Hepatocyte (in vitro differentiated cells): ENCODE measurements at regions not wholly inside any gene's neighbourhood (a gene's known extent, or its start where the extent isn't known, plus 50 kb on each side); places are given as distances from the start of the nearest gene placed in this dataset.

ENCODE experiments used
- DNase-seq: peaks from one replicate; pipeline ENCODE4 v3.0.0-alpha.2; 2016; ENCODE audit warnings: low spot score
- H2AFZ ChIP-seq: fragments of 200-600 bp; sonication (generic); 2 replicates; pipeline ENCODE4 v1.6.0; 2016; ENCODE audit warnings: antibody characterized with exemption, mild to moderate bottlenecking
- H3K27ac ChIP-seq: fragments of 200-600 bp; sonication (generic); 2 replicates; pipeline ENCODE4 v1.5.1; 2016; ENCODE audit warnings: mild to moderate bottlenecking
- H3K27me3 ChIP-seq: fragments of 200-600 bp; sonication (generic); 2 replicates; pipeline ENCODE4 v1.6.1; 2016
- H3K36me3 ChIP-seq: fragments of 200-600 bp; sonication (generic); replicated peaks from 2 replicates; pipeline ENCODE4 v1.5.1; 2016; ENCODE audit warnings: low read depth; ENCODE audit not compliant: insufficient read depth
- H3K4me1 ChIP-seq: fragments of 200-600 bp; sonication (generic); 2 replicates; pipeline ENCODE4 v1.5.1; 2016; ENCODE audit warnings: mild to moderate bottlenecking, moderate library complexity; ENCODE audit not compliant: insufficient read depth
- H3K4me2 ChIP-seq: fragments of 200-600 bp; sonication (generic); 2 replicates; pipeline ENCODE4 v1.6.0; 2016
- H3K4me3 ChIP-seq: fragments of 200-600 bp; sonication (generic); 2 replicates; pipeline ENCODE4 v1.5.1; 2016; ENCODE audit warnings: mild to moderate bottlenecking
- H3K79me2 ChIP-seq: fragments of 200-600 bp; sonication (generic); 2 replicates; pipeline ENCODE4 v1.6.0; 2017; ENCODE audit warnings: mild to moderate bottlenecking
- H3K9me2 ChIP-seq: fragments of 200-600 bp; sonication (generic); replicated peaks from 2 replicates; pipeline ENCODE4 v1.6.0; 2017; ENCODE audit warnings: mild to moderate bottlenecking; ENCODE audit not compliant: insufficient read depth
- H3K9me3 ChIP-seq: fragments of 200-600 bp; sonication (generic); 2 replicates; pipeline ENCODE4 v1.5.1; 2016; ENCODE audit warnings: low read depth, mild to moderate bottlenecking
- H4K20me1 ChIP-seq: fragments of 200-600 bp; sonication (generic); 2 replicates; pipeline ENCODE4 v1.6.0; 2016; ENCODE audit warnings: mild to moderate bottlenecking; ENCODE audit not compliant: insufficient read depth, poor library complexity, severe bottlenecking
- CTCF ChIP-seq: fragments of 200-600 bp; sonication (generic); IDR thresholded peaks from 2 replicates; pipeline ENCODE4 v1.5.1; 2016; ENCODE audit warnings: antibody characterized with exemption, mild to moderate bottlenecking; ENCODE audit not compliant: poor library complexity
- EZH2 ChIP-seq: fragments of 200-600 bp; sonication (generic); IDR thresholded peaks from 2 replicates; pipeline ENCODE4 v1.6.1; 2016; ENCODE audit warnings: antibody characterized with exemption, mild to moderate bottlenecking, borderline replicate concordance
- EZH2phosphoT487 ChIP-seq: fragments of 200-600 bp; sonication (generic); IDR thresholded peaks from one replicate; pipeline ENCODE4 v1.6.1; 2018; ENCODE audit warnings: antibody characterized with exemption, mild to moderate bottlenecking, low read depth, moderate library complexity; ENCODE audit not compliant: unreplicated experiment, severe bottlenecking
- WGBS: methylation state at CpG from one replicate; pipeline ENCODE4 v1.1.6; 2016; ENCODE audit warnings: low lambda C conversion rate; ENCODE audit errors: missing lambda C conversion rate; 5-methylcytosine and 5-hydroxymethylcytosine counted together

GRCh38 chr20:10855778-10856177 is 182.0 kb upstream of the JAG1 start:
- H4K20me1 ChIP-seq, result no peaks in the 10 kb centered on the region

GRCh38 chr20:10856237-10857015 is 182.6 kb upstream of the JAG1 start:
- no peaks in the 10 kb centered on the region for H3K9me3 ChIP-seq

More at GRCh38 chr20:10855778-10856177, 182.0 kb upstream of the JAG1 start:
- Histone ChIP-seq H3K4me2 (no peak overlapping the region), H3K9me3 (no peaks in the 10 kb centered on the region), H3K27ac (peak overlapping the region; percentile 86), H2AFZ (no peak overlapping the region), H3K4me3 (no peak overlapping the region), H3K27me3 (no peaks in the 10 kb centered on the region), H3K36me3 (no peaks in the 10 kb centered on the region), H3K79me2 (no peaks in the 10 kb centered on the region), H3K4me1 (peaks cover 21% of the 10 kb centered on the region), H3K9me2 (no peaks in the 10 kb centered on the region)
- DNase-seq, result no peak
- TF ChIP-seq CTCF (no peak), EZH2 (no peak), EZH2phosphoT487 (no peak)

GRCh38 chr20:10857352-10858070 is 183.7 kb upstream of the JAG1 start:
- Histone ChIP-seq H3K4me1 (peaks cover 34% of the 10 kb centered on the region), H3K9me3 (no peaks in the 10 kb centered on the region), H3K27me3 (no peaks in the 10 kb centered on the region), H3K4me2 (peak overlapping the region; percentile 18), H3K9me2 (no peaks in the 10 kb centered on the region), H4K20me1 (no peaks in the 10 kb centered on the region), H3K27ac (peak overlapping the region; percentile 91), H3K4me3 (no peak overlapping the region), H3K79me2 (no peaks in the 10 kb centered on the region), H2AFZ (no peak overlapping the region), H3K36me3 (no peaks in the 10 kb centered on the region)
- DNase-seq, result peak; percentile 91
- TF ChIP-seq EZH2, result no peak
- 54% methylated on average over 6 of the region's 6 CpGs for WGBS

More at GRCh38 chr20:10856237-10857015, 182.6 kb upstream of the JAG1 start:
- Histone ChIP-seq H3K9me2 (no peaks in the 10 kb centered on the region), H3K36me3 (no peaks in the 10 kb centered on the region), H3K4me2 (peak overlapping the region; percentile 18), H3K27ac (peak overlapping the region; percentile 86), H3K4me1 (peaks cover 26% of the 10 kb centered on the region), H3K27me3 (no peaks in the 10 kb centered on the region), H3K4me3 (no peak overlapping the region), H2AFZ (no peak overlapping the region), H3K79me2 (no peaks in the 10 kb centered on the region), H4K20me1 (no peaks in the 10 kb centered on the region)
- no peak for TF ChIP-seq EZH2
- no peak for TF ChIP-seq EZH2phosphoT487
- no peak for TF ChIP-seq CTCF
- DNase-seq, result peak; percentile 59
- WGBS, result 68% methylated on average over 1 of the region's 1 CpG

- H3K9me2 ChIP-seq, result no peaks in the 10 kb centered on the region
- TF ChIP-seq CTCF, result no peak
- TF ChIP-seq EZH2phosphoT487, result no peak
- TF ChIP-seq EZH2, result no peak
- WGBS, result 81% methylated on average over 2 of the region's 2 CpGs
- no peak overlapping the region for H3K4me3 ChIP-seq
- no peaks in the 10 kb centered on the region for H3K79me2 ChIP-seq
- H3K27ac ChIP-seq, result peak overlapping the region; percentile 28
- H3K9me3 ChIP-seq, result no peaks in the 10 kb centered on the region
- no peaks in the 10 kb centered on the region for H3K36me3 ChIP-seq
- no peaks in the 10 kb centered on the region for H3K27me3 ChIP-seq
- no peak overlapping the region for H2AFZ ChIP-seq
- H4K20me1 ChIP-seq, result no peaks in the 10 kb centered on the region
- no peak for DNase-seq
- H3K4me2 ChIP-seq, result no peak overlapping the region
- H3K4me1 ChIP-seq, result peaks cover 30% of the 10 kb centered on the region
Measured at GRCh38 chr20:10861090-10861489, 187.3 kb upstream of the JAG1 start.
